CD4-positive, alpha-beta T cell treated with Interleukin-17A for 1 hour (primary cell): ENCODE measurements at regions not wholly inside any gene's neighbourhood (a gene's known extent, or its start where the extent isn't known, plus 50 kb on each side); places are given as distances from the start of the nearest gene placed in this dataset.
"Not testable (repeated sequence)": the region's sequence is repeated elsewhere in the genome, so short reads cannot be mapped to it uniquely, and the experiment has no call there.

ENCODE experiments used
- DNase-seq: peaks from one replicate; pipeline ENCODE4 v3.0.0-alpha.2; 2020

DNA sequence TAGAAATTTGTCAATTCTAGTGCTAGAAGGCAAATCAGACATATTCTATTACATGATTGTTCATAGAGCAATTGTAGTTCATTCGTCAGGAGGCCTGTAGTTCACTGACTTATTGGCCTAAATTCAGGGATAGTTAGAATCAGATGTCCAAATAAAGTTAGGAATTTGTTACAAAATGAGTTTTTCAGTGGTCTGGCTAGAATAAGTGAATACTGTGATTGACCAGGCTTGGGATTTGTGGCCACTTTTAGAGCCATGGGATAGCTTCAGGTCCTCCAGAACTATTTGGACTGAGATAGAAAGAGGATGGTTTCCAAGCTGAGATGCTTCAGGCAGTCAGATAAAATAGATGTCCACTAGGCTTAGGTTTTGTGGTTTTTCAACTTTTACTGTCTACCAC, 199.1 kb upstream of the MPDZ start:
- DNase-seq: no peak

- no peak for DNase-seq
Measured at GRCh38 chr9:13478160-13478559, 198.7 kb upstream of the MPDZ start.

GRCh38 chr9:13470836-13471235, 191.3 kb upstream of the MPDZ start:
- no peak for DNase-seq

DNA sequence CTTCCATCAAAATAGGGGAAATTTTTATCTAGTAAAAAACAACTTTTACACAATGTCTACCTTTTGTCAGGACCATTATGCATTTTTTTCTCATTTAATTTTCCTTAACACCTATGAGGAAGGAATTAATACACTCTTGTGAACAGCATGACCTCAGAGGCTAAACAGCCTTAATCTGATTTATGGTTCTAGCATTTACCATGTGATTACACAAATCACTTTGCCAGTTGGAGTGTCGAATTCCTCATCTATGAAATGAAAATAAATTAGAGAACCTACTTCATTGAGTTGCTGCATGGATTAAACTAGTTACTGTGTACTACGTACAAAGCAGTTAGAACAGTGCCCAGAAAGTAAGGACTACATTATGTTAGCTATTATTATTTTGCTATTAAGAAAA, 187.7 kb upstream of the MPDZ start:
- DNase-seq: no peak

- DNase-seq: no peak
Measured at GRCh38 chr9:13461414-13461991, 182.0 kb upstream of the MPDZ start.

DNA sequence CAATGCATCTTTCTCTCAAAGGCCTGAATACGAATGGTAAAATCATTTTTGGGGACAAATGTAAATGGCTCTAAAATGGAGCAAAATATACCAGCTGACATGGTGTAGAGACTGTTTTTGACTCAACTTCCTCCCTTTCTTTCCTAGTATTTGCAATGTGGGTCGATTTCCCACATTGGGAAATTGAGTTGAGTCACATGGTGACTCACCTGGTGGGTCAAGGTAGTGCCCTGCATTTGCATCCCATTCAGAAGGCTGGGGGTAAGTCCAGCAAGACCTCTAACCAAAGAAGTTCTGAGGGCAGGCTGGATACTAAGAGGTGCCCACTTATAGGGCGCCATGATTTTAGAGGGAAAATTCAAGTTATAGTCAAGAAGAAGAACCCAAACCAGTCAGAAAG, 179.6 kb upstream of the MPDZ start:
- DNase-seq: no peak

- DNase-seq: no peak
Measured at GRCh38 chr9:13457795-13458194, 178.3 kb upstream of the MPDZ start.

DNA sequence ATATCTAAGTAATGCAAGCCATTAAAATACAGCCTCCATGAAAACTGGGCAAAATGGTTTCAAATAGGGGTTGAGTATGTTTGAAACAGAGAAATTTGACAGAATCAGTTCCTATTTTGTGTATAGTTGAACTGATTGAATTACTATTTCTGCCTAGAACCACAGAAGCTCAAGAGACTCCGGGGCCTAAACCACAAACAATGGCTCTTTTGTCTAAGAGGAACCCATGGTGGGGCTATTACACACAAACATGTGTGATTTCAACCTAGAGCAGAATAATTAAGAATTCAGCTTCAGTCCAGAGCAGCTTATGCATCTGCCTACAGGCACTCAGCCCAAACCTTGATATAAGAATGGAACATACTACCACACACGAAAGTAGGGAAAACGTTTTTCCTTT, 171.2 kb upstream of the MPDZ start:
- DNase-seq: no peak

DNA sequence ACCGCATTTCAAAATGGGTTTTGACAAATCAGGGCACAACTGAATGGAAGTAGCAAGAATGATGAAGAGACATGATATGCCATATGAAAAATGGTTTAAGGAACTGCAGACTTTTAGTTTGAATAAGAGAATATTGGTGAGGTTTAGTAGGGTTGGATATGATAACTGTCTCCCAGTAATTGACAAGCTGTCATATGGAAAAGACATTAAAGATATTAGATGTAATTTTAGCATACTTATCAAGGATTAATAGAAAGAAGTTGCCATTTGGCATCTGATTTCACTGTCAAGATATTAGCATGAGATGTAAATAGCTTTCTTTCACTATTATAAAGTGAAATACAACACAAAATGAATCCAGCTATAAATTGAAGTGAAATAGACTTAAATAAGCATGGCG, 169.0 kb upstream of the MPDZ start:
- DNase-seq: no peak

DNA sequence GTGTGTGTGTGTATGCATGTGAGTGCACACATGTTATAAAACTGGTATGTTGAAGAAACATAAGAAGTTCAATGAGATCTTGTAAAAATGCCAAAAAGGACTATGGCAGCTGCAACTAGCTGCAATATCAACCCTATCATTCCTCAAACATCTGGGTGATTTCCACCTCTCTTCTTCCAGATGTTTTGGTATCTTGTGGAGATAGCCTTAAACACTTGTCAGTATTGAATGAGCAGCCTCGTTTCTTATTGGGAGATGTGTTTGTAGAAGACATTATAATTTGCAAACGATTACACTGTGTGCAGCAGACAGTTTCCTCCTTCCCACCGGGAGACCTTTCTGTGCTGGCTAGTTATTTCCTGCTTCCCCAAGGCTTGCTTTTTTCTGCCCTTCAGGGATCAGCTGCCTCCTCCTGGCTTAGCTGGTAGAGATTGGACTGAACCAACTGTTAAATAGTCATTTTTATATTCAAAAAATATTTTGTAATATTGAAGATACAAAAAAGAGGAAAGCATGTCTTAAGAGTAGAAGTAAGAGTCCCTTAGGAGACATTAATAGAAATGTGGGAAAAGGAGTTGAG, 168.4 kb upstream of the MPDZ start:
- no peak for DNase-seq

GRCh38 chr9:13446938-13447842, 167.7 kb upstream of the MPDZ start:
- no peak for DNase-seq

GRCh38 chr9:13446286-13446937, 166.9 kb upstream of the MPDZ start:
- no peak for DNase-seq

- DNase-seq: no peak
Measured at GRCh38 chr9:13445103-13445500, 165.6 kb upstream of the MPDZ start.

DNA sequence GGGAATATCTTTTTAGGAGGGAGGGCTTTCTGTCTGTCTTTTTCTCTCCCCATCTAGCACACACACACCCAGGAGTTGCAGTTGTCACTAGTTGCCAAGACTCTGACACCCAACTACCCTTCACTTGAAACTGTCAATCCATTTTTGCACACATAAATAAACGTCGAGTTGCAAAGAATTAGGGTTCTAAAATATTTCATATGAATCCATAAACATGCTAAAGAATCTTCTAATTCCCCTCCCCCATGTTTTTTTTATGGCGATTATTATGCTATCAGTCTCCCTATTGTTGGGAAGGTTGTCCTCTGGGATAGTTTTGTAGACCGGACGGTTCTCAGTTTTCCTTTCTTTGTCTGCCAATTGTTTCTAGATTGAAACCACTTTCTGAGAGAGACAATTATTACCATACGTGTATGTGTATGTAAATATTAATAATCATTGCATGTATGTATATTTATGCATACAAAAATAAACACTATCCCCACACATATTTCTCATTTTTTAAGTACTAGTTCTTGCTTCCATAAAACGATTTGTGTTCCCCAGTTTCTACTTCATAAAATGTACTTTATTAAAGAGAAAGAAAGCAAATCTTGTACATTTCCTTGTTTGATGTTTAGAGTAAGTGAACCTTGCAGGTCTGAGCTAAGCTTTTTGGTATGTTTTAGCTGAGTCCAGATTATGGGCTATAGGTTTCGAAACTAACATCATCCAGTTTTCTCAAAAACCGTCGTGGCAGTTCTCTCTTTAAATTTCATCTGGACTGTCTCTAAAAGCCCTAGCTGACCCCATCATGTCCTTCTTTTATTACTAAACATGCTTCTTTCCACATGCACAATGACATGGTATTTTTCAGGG, 165.0 kb upstream of the MPDZ start:
- DNase-seq: no peak

- no peak for DNase-seq
Measured at GRCh38 chr9:13443346-13444244, 164.1 kb upstream of the MPDZ start.

DNA sequence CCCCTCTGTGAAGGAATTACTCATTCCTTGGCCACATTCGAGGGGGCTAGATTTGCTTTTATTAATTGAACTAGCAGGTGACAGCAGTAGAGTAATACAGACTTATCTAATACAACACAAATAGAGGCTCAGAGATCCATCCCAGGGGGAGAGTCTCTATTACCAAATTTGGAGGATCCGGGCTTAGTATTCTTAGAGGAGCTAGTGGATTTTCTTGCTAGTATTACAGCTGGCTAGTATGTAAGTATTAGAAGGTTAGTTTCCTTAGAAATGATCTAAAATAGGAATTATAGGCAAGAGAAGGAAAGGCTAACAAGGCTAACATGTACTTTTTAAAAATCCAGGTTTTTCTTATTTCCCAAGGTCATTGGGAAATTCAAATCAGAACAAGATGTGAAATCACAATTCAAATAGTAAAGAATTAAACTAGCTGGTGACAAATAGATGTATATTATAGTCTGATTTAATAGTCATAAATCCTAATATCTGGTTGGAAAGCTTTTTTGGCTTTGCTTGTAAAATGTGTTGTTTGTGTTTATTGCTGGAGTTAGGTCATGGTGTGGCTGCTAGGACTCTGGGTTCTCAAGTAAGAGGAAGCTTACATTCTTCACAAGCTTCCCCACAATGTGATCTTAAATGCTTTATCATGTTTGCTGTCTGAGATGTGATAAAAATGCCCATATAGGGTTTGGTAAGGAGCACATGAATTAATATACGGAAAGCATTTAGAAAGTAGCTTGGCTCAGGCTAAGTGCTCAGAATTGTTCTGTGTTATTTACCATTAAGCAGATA, 160.4 kb upstream of the MPDZ start:
- no peak for DNase-seq

GRCh38 chr9:13437866-13438265, 158.4 kb upstream of the MPDZ start:
- DNase-seq: no peak

GRCh38 chr9:13436591-13436990, 157.1 kb upstream of the MPDZ start:
- DNase-seq: no peak

GRCh38 chr9:13433453-13433852, 154.0 kb upstream of the MPDZ start:
- DNase-seq: not testable (repeated sequence)

DNA sequence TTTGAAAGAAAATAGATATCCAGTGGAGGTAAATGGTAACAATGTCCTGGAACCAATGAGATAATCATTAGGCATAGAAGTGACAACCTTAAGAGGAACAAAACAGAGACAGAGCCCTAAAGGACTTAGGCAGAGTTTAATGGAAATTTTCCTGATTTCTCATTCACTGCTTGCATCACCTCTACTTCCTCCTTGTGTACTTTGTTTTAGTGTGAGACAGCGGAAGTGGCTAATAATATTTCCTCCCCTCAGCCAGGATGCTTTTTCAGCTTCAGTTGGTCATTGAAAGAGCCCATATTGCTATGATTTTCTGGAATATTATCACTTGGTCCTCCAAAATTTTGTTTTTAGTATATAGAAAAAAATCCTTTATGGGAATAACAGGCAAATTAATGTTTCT, 153.4 kb upstream of the MPDZ start:
- no peak for DNase-seq

DNA sequence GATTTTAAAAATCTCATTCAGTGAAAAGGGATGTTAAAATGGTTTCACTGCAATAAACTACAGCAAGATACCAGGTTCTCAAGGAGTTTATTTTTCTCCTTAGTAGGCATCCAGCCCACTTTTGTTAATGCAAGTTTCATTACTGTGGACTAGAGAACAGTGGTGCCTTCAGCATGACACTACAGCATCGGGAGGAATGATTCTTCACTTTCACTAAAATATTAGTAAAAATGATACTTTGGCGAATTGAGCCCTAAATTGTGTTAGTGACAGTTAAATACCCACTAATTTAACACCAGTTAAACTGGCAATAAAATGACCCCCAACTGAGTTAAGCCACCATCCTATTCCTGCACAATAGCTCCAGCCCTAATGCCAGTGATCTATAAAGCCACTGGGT, 152.2 kb upstream of the MPDZ start:
- no peak for DNase-seq
